HCEC 1CT (cell line): ENCODE measurements at regions not wholly inside any gene's neighbourhood (a gene's known extent, or its start where the extent isn't known, plus 50 kb on each side); places are given as distances from the start of the nearest gene placed in this dataset.
A peak's percentile ranks its signal among the peaks of the same experiment; 100 is the strongest.
"Not testable (repeated sequence)": the region's sequence is repeated elsewhere in the genome, so short reads cannot be mapped to it uniquely, and the experiment has no call there.

Experiments
- DNase-seq: peaks from one replicate; pipeline ENCODE4 v3.0.0-alpha.2; 2017

GRCh38 chr6:16822975-16823717 lies 61.9 kb upstream of the ATXN1 start:
- no peak for DNase-seq

GRCh38 chr6:16822529-16822928 lies 61.3 kb upstream of the ATXN1 start:
- no peak for DNase-seq

GRCh38 chr6:16821834-16822264 lies 60.6 kb upstream of the ATXN1 start:
- DNase-seq: no peak

DNA sequence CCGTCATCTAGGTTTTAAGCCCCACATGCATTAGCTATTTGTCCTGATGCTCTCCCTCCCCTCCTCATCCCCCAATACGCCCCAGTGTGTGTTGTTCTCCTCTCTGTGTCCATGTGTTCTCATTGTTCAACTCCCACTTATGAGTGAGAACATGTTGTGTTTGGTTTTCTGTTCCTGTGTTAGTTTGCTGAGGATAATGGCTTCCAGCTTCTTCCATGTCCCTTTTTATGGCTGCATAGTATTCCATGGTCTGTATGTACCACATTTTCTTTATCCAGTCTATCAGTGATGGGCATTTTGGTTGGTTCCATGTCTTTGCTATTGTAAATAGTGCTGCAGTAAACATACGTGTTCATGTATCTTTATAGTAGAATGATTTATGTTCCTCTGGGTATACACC lies 59.0 kb upstream of the ATXN1 start:
- not testable (repeated sequence) for DNase-seq

DNA sequence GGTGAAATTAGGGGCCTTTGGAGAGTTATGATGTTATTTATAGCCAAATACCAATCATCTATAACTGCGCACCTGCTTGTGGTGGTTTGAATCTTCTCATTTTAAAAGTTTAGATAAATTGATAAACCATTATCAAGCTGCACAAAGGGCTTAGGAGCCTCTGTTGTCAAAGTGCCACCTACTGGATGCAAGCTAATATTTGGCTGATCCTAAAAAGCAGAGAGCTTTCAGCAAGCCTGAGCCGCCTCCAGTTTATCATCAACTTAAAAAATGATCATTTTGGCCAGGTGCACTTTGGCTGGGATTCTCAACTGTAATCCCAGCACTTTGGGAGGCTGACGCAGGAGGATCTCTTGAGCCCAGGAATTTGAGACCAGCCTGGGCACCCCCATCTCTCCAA lies 58.5 kb upstream of the ATXN1 start:
- peak; percentile 21 for DNase-seq

- no peak for DNase-seq
Observed at GRCh38 chr6:16818992-16819626, 57.8 kb upstream of the ATXN1 start.

GRCh38 chr6:16817594-16817993 lies 56.3 kb upstream of the ATXN1 start:
- DNase-seq: no peak

DNA sequence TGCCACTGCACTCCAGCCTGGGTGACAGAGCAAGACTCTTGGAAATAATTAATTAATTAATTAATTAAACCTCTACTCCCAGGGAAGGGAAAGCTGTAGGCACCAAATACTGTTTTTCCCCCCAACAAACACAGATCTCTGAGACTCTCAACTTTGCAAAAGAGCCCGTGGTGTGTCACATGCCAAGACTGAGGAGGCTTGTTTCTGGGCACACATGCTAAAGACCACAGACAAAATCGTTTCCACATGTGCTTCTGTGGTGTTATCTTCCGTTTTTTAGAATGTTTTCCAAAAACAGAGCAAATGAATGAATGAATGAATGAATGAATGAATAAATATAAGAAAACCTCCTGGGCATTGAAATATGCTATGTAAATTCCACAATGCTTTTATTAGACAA lies 55.6 kb upstream of the ATXN1 start:
- no peak for DNase-seq

- DNase-seq: no peak
Observed at GRCh38 chr6:16812993-16813392, 51.7 kb upstream of the ATXN1 start.

GRCh38 chr6:16811277-16811979 lies 50.2 kb upstream of the ATXN1 start:
- no peak for DNase-seq
